PFSK-1 (cell line): ENCODE measurements at regions not wholly inside any gene's neighbourhood (a gene's known extent, or its start where the extent isn't known, plus 50 kb on each side); places are given as distances from the start of the nearest gene placed in this dataset.

Experiments
- FOXP2 ChIP-seq: optimal IDR thresholded peaks from 2 replicates; pipeline ENCODE3; 2011; ENCODE audit warnings: borderline replicate concordance, control low read depth, inconsistent platforms; ENCODE audit not compliant: insufficient read depth; ENCODE audit errors: extremely low read length, extremely low read depth
- POLR2AphosphoS5 ChIP-seq: IDR thresholded peaks from 2 replicates; pipeline ENCODE4 v1.6.1; 2012; ENCODE audit warnings: low read depth, mild to moderate bottlenecking, control low read depth, low read length, moderate library complexity
- SIN3A ChIP-seq: IDR thresholded peaks from 2 replicates; pipeline ENCODE4 v1.6.1; 2012; ENCODE audit warnings: mild to moderate bottlenecking, low read length, moderate library complexity, borderline replicate concordance; ENCODE audit not compliant: insufficient read depth
- TAF1 ChIP-seq: IDR thresholded peaks from 2 replicates; pipeline ENCODE4 v1.6.1; 2012; ENCODE audit warnings: low read length, control low read depth, borderline replicate concordance; ENCODE audit not compliant: insufficient read depth
- TF ChIP-seq, protein P1 (sequence below), 2 experiments: IDR thresholded peaks; 2 replicates each; pipeline versions ENCODE4 v1.6.1 to v1.8.0; 2011 to 2012; ENCODE audit warnings: low read depth in 2 of 2, low read length in 2 of 2, control low read depth in 1 of 2, inconsistent platforms in 1 of 2, mild to moderate bottlenecking in 1 of 2, moderate library complexity in 1 of 2; ENCODE audit not compliant: insufficient read depth in 1 of 2

DNA sequence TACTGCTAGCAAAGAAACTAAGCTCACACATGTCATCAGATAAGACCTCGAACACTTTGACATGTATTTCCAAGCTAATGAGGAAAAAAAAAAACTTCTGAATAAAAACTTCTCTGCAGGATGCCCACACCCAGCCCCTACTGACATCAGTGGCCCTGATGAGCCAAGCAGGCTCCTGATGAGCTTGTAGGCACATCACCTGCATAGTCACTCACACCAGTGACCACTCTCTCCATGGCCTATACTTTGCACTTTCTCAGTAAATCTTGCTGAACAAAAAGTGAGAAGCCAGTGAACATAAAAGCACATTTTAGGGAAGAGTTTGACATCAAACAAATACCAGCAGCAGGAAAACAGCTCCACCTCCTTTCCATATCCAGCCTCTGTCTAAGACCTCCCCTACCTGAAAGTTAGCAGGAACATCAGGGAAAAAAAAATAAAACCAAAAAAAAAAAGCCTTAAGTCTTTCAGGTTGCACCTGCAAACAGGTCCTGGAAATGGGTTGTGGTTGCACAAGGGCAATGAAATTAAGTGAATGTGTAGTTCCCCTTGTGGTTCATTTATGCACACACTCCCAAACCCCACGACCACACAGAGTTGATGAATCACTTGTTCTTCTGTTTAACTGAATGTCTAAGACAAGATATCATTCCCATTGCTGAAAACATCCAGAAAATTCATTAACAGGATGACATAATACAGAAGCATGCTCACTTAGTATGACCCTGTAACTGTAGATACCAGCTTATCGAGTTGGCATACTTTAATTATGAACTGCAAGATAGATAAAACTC is 205.2 kb upstream of the PDE1C start:
- no peak for TF ChIP-seq POLR2AphosphoS5
- no peak for TF ChIP-seq TAF1
- no peak for TF ChIP-seq SIN3A
- TF ChIP-seq, protein P1, sequence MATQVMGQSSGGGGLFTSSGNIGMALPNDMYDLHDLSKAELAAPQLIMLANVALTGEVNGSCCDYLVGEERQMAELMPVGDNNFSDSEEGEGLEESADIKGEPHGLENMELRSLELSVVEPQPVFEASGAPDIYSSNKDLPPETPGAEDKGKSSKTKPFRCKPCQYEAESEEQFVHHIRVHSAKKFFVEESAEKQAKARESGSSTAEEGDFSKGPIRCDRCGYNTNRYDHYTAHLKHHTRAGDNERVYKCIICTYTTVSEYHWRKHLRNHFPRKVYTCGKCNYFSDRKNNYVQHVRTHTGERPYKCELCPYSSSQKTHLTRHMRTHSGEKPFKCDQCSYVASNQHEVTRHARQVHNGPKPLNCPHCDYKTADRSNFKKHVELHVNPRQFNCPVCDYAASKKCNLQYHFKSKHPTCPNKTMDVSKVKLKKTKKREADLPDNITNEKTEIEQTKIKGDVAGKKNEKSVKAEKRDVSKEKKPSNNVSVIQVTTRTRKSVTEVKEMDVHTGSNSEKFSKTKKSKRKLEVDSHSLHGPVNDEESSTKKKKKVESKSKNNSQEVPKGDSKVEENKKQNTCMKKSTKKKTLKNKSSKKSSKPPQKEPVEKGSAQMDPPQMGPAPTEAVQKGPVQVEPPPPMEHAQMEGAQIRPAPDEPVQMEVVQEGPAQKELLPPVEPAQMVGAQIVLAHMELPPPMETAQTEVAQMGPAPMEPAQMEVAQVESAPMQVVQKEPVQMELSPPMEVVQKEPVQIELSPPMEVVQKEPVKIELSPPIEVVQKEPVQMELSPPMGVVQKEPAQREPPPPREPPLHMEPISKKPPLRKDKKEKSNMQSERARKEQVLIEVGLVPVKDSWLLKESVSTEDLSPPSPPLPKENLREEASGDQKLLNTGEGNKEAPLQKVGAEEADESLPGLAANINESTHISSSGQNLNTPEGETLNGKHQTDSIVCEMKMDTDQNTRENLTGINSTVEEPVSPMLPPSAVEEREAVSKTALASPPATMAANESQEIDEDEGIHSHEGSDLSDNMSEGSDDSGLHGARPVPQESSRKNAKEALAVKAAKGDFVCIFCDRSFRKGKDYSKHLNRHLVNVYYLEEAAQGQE (IDR thresholded peaks at IDR 0.05; ENCODE audit: insufficient read depth in 1 of 2, low read depth in 2 of 2, low read length in 2 of 2), result no peak
- no peak for TF ChIP-seq FOXP2

DNA sequence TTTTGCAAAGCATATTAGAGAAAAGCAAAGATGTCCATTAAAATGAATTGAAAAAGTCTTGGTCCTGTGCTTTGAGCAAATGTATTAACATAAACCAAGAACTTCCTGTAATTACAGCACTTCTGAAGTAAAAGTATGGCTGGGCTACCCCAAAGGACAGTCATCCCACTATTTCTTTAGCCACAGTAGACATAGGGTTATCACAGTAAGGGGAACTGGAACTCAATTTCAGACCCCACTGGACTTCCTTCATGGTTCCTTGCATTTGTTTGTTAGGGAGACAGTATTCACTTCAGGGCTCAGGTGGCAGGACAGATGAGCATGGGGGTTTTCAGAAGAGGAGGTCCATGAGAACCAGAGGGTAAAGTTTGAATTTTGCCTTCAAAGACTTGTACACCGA is 203.1 kb upstream of the PDE1C start:
- TF ChIP-seq TAF1 (no peak), SIN3A (no peak), POLR2AphosphoS5 (no peak), FOXP2 (no peak)
- TF ChIP-seq, protein P1 (IDR thresholded peaks at IDR 0.05; ENCODE audit: insufficient read depth in 1 of 2, low read depth in 2 of 2, low read length in 2 of 2), result no peak

- no peak for TF ChIP-seq TAF1
- TF ChIP-seq SIN3A, result no peak
- TF ChIP-seq FOXP2, result no peak
- TF ChIP-seq POLR2AphosphoS5, result no peak
- TF ChIP-seq, protein P1 (IDR thresholded peaks at IDR 0.05; ENCODE audit: insufficient read depth in 1 of 2, low read depth in 2 of 2, low read length in 2 of 2), result no peak
These were observed 196.8 kb upstream of the PDE1C start for GRCh38 chr7:32266932-32267475.

- no peak for TF ChIP-seq TAF1
- TF ChIP-seq, protein P1 (IDR thresholded peaks at IDR 0.05; ENCODE audit: insufficient read depth in 1 of 2, low read depth in 2 of 2, low read length in 2 of 2), result no peak
- no peak for TF ChIP-seq FOXP2
- TF ChIP-seq POLR2AphosphoS5, result no peak
- TF ChIP-seq SIN3A, result no peak
These were observed 194.6 kb upstream of the PDE1C start for GRCh38 chr7:32264702-32265284.
